OCI-LY7 (cell line): ENCODE measurements at regions not wholly inside any gene's neighbourhood (a gene's known extent, or its start where the extent isn't known, plus 50 kb on each side); places are given as distances from the start of the nearest gene placed in this dataset.
A peak's percentile ranks its signal among the peaks of the same experiment; 100 is the strongest.

Experiments
- BruUV-seq: library from RNA; stranded (reverse); fragments of 400-500 nt; replicated peaks from 2 replicates; lab custom pipeline; 2021; lab: Mats Ljungman, UMichigan
- CTCF ChIA-PET: fragments of 300-600 bp; sonication (Branson Sonifier 250); formaldehyde crosslinking; loops from one replicate; lab custom pipeline; 2022; ENCODE audit warnings: antibody characterized with exemption; ENCODE audit not compliant: unreplicated experiment; lab: Charles Lee
- POLR2A ChIA-PET: fragments of 300-600 bp; sonication (Branson Sonifier 250); formaldehyde crosslinking; loops from one replicate; lab custom pipeline; 2022; ENCODE audit warnings: antibody characterized with exemption; lab: Charles Lee
- DNase-seq: peaks from one replicate; pipeline ENCODE4 v3.0.0-alpha.2; 2015; ENCODE audit warnings: low spot score
- H2AFZ ChIP-seq: fragments of 200-600 bp; sonication (generic), shearing (Covaris generic); 2 replicates; pipeline ENCODE4 v1.6.1; 2014; ENCODE audit warnings: mild to moderate bottlenecking, antibody characterized with exemption, low read length, moderate library complexity
- H3K27ac ChIP-seq: fragments of 200-600 bp; sonication (generic); 2 replicates; pipeline ENCODE4 v1.5.1; 2014; ENCODE audit warnings: mixed run types, low read depth, mild to moderate bottlenecking, moderate library complexity, low read length, inconsistent platforms; ENCODE audit not compliant: poor library complexity, severe bottlenecking
- H3K36me3 ChIP-seq: fragments of 200-600 bp; sonication (generic); 2 replicates; pipeline ENCODE4 v1.6.1; 2014; ENCODE audit warnings: mild to moderate bottlenecking, antibody characterized with exemption, low read length, moderate library complexity, mixed read lengths; ENCODE audit not compliant: insufficient read depth
- H3K4me1 ChIP-seq: fragments of 200-600 bp; sonication (generic); 2 replicates; pipeline ENCODE4 v1.5.1; 2014; ENCODE audit warnings: mild to moderate bottlenecking, low read length; ENCODE audit not compliant: insufficient read depth, poor library complexity, severe bottlenecking
- H3K4me2 ChIP-seq: fragments of 200-600 bp; sonication (generic); 2 replicates; pipeline ENCODE4 v1.6.1; 2014; ENCODE audit warnings: mild to moderate bottlenecking, low read length
- H3K4me3 ChIP-seq: fragments of 200-600 bp; sonication (generic); 2 replicates; pipeline ENCODE4 v1.5.1; 2014; ENCODE audit warnings: mild to moderate bottlenecking, low read depth, low read length; ENCODE audit not compliant: poor library complexity, severe bottlenecking
- H3K79me2 ChIP-seq: fragments of 200-600 bp; sonication (generic); 2 replicates; pipeline ENCODE4 v1.6.1; 2016; ENCODE audit warnings: low read depth, mild to moderate bottlenecking, low read length, moderate library complexity, mixed read lengths; ENCODE audit not compliant: insufficient read depth
- H3K9me2 ChIP-seq: fragments of 200-600 bp; sonication (generic); 2 replicates; pipeline ENCODE4 v1.6.1; 2016; ENCODE audit warnings: mild to moderate bottlenecking, low read length, mixed read lengths; ENCODE audit not compliant: insufficient read depth
- H3K9me3 ChIP-seq: fragments of 200-600 bp; sonication (generic); 2 replicates; pipeline ENCODE4 v1.6.1; 2014; ENCODE audit warnings: mild to moderate bottlenecking, mixed run types, low read length, mixed read lengths
- H4K20me1 ChIP-seq: fragments of 200-600 bp; sonication (generic); 2 replicates; pipeline ENCODE4 v1.6.1; 2014; ENCODE audit warnings: mild to moderate bottlenecking, antibody characterized with exemption, low read length, moderate library complexity, mixed read lengths; ENCODE audit not compliant: insufficient read depth
- EZH2phosphoT487 ChIP-seq: fragments of 200-600 bp; sonication (generic); IDR thresholded peaks from 2 replicates; pipeline ENCODE4 v1.6.1; 2018; ENCODE audit warnings: low read depth, borderline replicate concordance, mild to moderate bottlenecking, mixed run types, antibody characterized with exemption, low read length, moderate library complexity, mixed read lengths
- intact Hi-C: fragments of 100-400 bp; cut with micrococcal nuclease; formaldehyde crosslinking; loops from one replicate; pipeline ENCODE4 v1.10.0; 2022; ENCODE audit not compliant: unreplicated experiment
- TF ChIP-seq, protein P1 (sequence below): fragments of 200-600 bp; sonication (generic); conservative IDR thresholded peaks from 2 replicates; pipeline ENCODE4 v1.5.1; 2014; ENCODE audit warnings: mild to moderate bottlenecking, antibody characterized with exemption, low read length, moderate library complexity, mixed read lengths

DNA sequence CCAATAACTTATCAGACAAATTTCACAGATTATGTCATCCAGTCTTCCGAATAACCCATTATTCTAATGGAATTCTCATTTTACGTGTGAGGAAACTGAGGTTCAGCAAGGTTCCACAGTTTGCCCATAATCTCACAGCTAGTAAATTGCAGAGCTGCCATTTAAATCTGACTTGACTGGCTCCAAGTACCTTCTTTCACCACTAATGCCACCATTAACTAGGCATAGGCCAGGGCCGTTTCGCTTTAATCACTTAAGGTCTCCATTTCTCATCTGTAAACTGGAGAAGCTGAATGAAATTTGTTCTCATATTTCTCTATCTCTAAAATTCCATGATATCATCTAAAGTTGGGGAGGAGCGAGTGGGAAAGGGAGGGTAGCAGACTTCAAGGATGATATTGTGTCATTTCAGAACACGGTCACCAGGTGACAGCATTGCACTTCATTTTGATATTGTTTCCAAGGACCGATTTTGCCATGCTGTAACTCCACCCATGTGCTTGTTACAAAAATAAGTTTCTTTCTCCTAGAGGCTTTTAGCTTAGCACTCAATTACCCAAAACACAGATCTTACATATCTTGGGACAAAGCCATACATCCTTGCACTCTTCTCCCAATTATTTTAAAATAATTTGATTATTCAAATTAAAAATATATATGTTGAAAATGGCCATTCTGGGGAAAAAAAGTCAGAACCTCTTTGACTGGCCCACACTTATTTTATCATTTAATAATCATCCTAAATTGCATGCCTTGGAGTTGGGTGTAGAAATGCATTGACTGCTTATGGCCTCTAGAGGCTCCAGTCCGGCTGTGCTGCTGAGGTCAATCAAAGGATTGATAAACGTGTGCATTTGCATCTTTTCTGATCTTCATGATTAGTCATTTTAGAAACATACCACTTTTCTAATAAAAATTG, 123.8 kb downstream of the AKAIN1 start:
- Histone ChIP-seq H3K9me3 (no peaks in the 10 kb centered on the region), H3K9me2 (no peaks in the 10 kb centered on the region), H3K36me3 (no peaks in the 10 kb centered on the region), H2AFZ (no peak overlapping the region; the same call in 1 of the 2 replicates), H3K4me3 (no peak overlapping the region), H3K4me1 (peaks cover 10% of the 10 kb centered on the region), H3K79me2 (no peaks in the 10 kb centered on the region), H3K27ac (no peak overlapping the region), H4K20me1 (no peaks in the 10 kb centered on the region), H3K4me2 (no peak overlapping the region)
- no TSS peak for BruUV-seq
- intact Hi-C loops, result loop anchor here (1.0 to 5.0 kb wide), 3 partner anchors 164 to 352 kb away; partner anchors contain the start of gene ZBTB14
- no peak for TF ChIP-seq EZH2phosphoT487
- TF ChIP-seq, protein P1, sequence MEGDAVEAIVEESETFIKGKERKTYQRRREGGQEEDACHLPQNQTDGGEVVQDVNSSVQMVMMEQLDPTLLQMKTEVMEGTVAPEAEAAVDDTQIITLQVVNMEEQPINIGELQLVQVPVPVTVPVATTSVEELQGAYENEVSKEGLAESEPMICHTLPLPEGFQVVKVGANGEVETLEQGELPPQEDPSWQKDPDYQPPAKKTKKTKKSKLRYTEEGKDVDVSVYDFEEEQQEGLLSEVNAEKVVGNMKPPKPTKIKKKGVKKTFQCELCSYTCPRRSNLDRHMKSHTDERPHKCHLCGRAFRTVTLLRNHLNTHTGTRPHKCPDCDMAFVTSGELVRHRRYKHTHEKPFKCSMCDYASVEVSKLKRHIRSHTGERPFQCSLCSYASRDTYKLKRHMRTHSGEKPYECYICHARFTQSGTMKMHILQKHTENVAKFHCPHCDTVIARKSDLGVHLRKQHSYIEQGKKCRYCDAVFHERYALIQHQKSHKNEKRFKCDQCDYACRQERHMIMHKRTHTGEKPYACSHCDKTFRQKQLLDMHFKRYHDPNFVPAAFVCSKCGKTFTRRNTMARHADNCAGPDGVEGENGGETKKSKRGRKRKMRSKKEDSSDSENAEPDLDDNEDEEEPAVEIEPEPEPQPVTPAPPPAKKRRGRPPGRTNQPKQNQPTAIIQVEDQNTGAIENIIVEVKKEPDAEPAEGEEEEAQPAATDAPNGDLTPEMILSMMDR, result peak; percentile 83
- ChIA-PET POLR2A (no interaction called here), CTCF (no interaction called here)
- peak; percentile 50 for DNase-seq

DNA sequence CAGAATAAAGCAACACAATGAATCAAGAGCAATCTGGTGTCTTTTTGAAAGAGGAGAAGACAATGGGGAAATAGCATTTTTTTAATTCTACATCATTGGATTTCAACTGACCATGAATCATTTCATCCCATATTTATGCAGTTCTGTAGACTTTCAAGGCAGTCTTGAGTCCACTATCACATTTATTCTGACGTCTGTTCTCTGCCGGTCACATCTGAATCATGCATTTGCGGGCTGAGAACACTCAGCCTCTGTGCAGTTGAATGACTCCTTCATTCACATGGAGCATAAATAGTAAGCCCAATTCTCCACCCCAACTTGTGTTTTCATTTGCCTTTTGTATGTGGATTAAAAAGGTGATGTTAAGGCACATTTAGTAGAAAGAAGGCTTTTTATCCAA, 128.2 kb downstream of the AKAIN1 start:
- Histone ChIP-seq H4K20me1 (no peaks in the 10 kb centered on the region), H3K79me2 (no peaks in the 10 kb centered on the region), H3K36me3 (no peaks in the 10 kb centered on the region), H3K4me2 (peak overlapping the region; percentile 47), H3K9me2 (no peaks in the 10 kb centered on the region), H3K27ac (no peak overlapping the region), H3K4me1 (peaks cover 15% of the 10 kb centered on the region), H3K4me3 (peak overlapping the region; percentile 11), H2AFZ (peak overlapping the region; percentile 52; the same call in 1 of the 2 replicates), H3K9me3 (no peaks in the 10 kb centered on the region)
- no peak for DNase-seq
- POLR2A ChIA-PET, result no interaction called here
- no TSS peak for BruUV-seq
- TF ChIP-seq EZH2phosphoT487, result no peak
- TF ChIP-seq, protein P1, result no peak
- intact Hi-C loops, result no loop called here
- CTCF ChIA-PET, result no interaction called here
